WI38 (cell line): ENCODE measurements at regions not wholly inside any gene's neighbourhood (a gene's known extent, or its start where the extent isn't known, plus 50 kb on each side); places are given as distances from the start of the nearest gene placed in this dataset.

Experiments used
- H3K4me3 ChIP-seq: 2 replicates; pipeline ENCODE4 v1.5.1; 2011; ENCODE audit warnings: low read depth, mild to moderate bottlenecking, control low read depth, low read length
- CTCF ChIP-seq: IDR thresholded peaks from 2 replicates; pipeline ENCODE4 v1.5.1; 2012; ENCODE audit warnings: low read depth, mild to moderate bottlenecking, control low read depth, low read length

DNA sequence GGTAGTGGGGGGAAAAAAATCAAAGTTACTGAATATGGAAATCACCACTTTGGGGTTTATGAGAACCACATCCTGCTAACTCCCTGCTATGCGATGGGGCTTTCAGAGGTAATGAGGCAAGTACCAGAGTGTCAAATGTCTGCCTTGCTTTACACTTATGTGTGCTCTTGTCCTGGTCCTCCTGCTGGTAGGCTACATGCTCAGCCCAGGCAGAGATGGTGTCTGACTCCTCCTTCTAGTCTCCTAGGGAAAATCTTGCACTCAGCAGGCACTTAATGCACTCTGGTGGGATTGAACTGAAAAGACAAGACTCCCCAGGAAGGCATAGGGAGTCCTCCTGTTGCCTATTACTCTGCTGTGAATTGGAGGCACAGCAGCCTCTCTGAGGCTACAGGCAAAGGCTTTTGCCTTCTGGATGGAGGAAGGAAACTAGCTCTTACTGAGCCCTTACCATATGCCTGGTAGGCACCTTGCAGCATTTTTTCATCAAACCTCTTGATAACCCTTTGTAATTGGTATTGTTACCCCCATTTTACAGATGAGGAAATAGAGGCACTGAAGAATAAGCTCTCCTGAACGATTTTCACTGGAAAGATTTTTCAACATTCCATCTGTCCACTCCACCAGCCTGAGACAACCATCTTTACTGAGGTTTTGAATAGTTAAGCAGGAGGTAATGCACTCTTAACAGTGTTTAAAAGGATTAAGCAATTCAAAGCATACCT lies 132.1 kb upstream of the PAX6 start:
- no peak for TF ChIP-seq CTCF
- H3K4me3 ChIP-seq = no peak overlapping the region

DNA sequence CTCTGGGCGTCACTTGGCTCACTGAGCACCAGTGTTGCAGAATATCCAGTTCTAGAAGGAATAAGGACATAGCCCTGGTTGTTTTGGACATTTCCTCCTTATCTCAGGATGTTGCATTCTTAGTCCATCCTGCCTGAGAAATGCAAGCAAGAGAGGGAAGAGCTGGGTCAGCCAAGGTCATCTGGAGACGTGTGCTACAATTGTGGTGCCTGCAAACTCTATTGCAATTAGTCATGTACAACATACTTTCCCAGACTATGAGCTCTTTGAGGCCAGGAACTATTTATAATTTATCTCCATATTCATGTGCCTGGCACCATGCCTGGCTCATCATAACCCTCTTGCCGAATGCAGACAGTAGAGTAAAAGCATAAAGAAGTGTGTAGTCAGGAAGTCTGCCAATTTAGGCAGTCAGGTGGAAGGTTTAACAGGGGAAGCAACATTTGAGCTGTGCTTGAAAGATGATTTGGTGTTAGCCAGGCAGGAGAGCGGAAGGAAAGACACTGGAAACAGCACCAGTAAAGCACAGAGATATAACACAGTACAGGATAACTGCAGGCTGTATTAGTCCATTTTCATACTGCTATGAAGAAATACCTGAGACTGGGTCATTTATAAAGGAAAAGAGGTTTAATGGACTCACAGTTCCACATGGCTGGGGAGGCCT lies 129.4 kb upstream of the PAX6 start:
- TF ChIP-seq CTCF = no peak
- no peak overlapping the region for H3K4me3 ChIP-seq

DNA sequence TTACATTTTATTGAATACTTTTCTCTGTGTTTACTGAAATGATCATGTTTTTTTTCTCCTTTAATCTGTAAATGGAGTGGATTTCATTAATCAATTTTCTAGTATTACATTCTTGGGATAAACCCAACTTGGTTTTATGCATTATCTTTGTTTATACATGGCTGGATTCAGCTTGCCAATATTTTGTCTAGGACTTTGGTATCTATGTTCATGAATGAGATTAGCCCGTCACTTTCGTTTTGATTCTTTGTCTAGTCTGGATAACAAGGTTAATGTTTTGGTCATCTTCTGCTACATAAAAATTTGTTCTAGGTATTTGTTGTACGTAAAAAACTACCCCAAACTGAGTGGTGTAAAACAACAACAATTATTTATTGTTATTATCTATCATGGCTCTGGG lies 127.9 kb upstream of the PAX6 start:
- no peak for TF ChIP-seq CTCF
- no peak overlapping the region for H3K4me3 ChIP-seq

GRCh38 chr11:31936312-31936711 lies 125.2 kb upstream of the PAX6 start:
- TF ChIP-seq CTCF = no peak
- no peak overlapping the region for H3K4me3 ChIP-seq

- H3K4me3 ChIP-seq = no peak overlapping the region
- no peak for TF ChIP-seq CTCF
Measured at GRCh38 chr11:31932879-31933278, 121.8 kb upstream of the PAX6 start.

DNA sequence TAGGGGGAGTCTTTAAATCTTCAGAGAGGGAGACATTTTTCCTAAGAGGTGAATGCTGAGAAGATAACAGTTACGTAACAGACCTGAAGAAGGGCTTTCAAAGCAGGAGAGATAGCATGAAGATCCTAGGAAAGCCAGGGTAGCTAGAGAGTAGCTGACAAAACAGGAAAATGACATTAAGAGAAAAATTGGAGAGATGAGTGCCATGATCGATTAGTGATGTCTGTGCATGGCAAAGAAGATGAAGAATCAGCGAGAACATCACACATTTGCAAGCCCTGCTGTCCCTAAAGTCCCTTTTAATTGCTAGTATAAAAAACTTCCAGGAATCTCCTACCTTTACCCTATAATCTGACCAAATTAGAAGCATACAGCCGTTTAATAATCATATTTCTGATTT lies 116.9 kb upstream of the PAX6 start:
- H3K4me3 ChIP-seq = no peak overlapping the region
- TF ChIP-seq CTCF = no peak

GRCh38 chr11:31926816-31927528 lies 115.8 kb upstream of the PAX6 start:
- H3K4me3 ChIP-seq = no peak overlapping the region
- TF ChIP-seq CTCF = no peak
